Hepatocyte (in vitro differentiated cells): ENCODE measurements at regions not wholly inside any gene's neighbourhood (a gene's known extent, or its start where the extent isn't known, plus 50 kb on each side); places are given as distances from the start of the nearest gene placed in this dataset.
"Not testable (repeated sequence)": the region's sequence is repeated elsewhere in the genome, so short reads cannot be mapped to it uniquely, and the experiment has no call there.

Experiments
- DNase-seq: peaks from one replicate; pipeline ENCODE4 v3.0.0-alpha.2; 2016; ENCODE audit warnings: low spot score
- H2AFZ ChIP-seq: fragments of 200-600 bp; sonication (generic); 2 replicates; pipeline ENCODE4 v1.6.0; 2016; ENCODE audit warnings: antibody characterized with exemption, mild to moderate bottlenecking
- H3K27ac ChIP-seq: fragments of 200-600 bp; sonication (generic); 2 replicates; pipeline ENCODE4 v1.5.1; 2016; ENCODE audit warnings: mild to moderate bottlenecking
- H3K27me3 ChIP-seq: fragments of 200-600 bp; sonication (generic); 2 replicates; pipeline ENCODE4 v1.6.1; 2016
- H3K36me3 ChIP-seq: fragments of 200-600 bp; sonication (generic); replicated peaks from 2 replicates; pipeline ENCODE4 v1.5.1; 2016; ENCODE audit warnings: low read depth; ENCODE audit not compliant: insufficient read depth
- H3K4me1 ChIP-seq: fragments of 200-600 bp; sonication (generic); 2 replicates; pipeline ENCODE4 v1.5.1; 2016; ENCODE audit warnings: mild to moderate bottlenecking, moderate library complexity; ENCODE audit not compliant: insufficient read depth
- H3K4me2 ChIP-seq: fragments of 200-600 bp; sonication (generic); 2 replicates; pipeline ENCODE4 v1.6.0; 2016
- H3K4me3 ChIP-seq: fragments of 200-600 bp; sonication (generic); 2 replicates; pipeline ENCODE4 v1.5.1; 2016; ENCODE audit warnings: mild to moderate bottlenecking
- H3K79me2 ChIP-seq: fragments of 200-600 bp; sonication (generic); 2 replicates; pipeline ENCODE4 v1.6.0; 2017; ENCODE audit warnings: mild to moderate bottlenecking
- H3K9me2 ChIP-seq: fragments of 200-600 bp; sonication (generic); replicated peaks from 2 replicates; pipeline ENCODE4 v1.6.0; 2017; ENCODE audit warnings: mild to moderate bottlenecking; ENCODE audit not compliant: insufficient read depth
- H3K9me3 ChIP-seq: fragments of 200-600 bp; sonication (generic); 2 replicates; pipeline ENCODE4 v1.5.1; 2016; ENCODE audit warnings: low read depth, mild to moderate bottlenecking
- H4K20me1 ChIP-seq: fragments of 200-600 bp; sonication (generic); 2 replicates; pipeline ENCODE4 v1.6.0; 2016; ENCODE audit warnings: mild to moderate bottlenecking; ENCODE audit not compliant: insufficient read depth, poor library complexity, severe bottlenecking
- EZH2 ChIP-seq: fragments of 200-600 bp; sonication (generic); IDR thresholded peaks from 2 replicates; pipeline ENCODE4 v1.6.1; 2016; ENCODE audit warnings: antibody characterized with exemption, mild to moderate bottlenecking, borderline replicate concordance
- EZH2phosphoT487 ChIP-seq: fragments of 200-600 bp; sonication (generic); IDR thresholded peaks from one replicate; pipeline ENCODE4 v1.6.1; 2018; ENCODE audit warnings: antibody characterized with exemption, mild to moderate bottlenecking, low read depth, moderate library complexity; ENCODE audit not compliant: unreplicated experiment, severe bottlenecking
- WGBS: methylation state at CpG from one replicate; pipeline ENCODE4 v1.1.6; 2016; ENCODE audit warnings: low lambda C conversion rate; ENCODE audit errors: missing lambda C conversion rate; 5-methylcytosine and 5-hydroxymethylcytosine counted together
- TF ChIP-seq, protein P1 (sequence below): fragments of 200-600 bp; sonication (generic); IDR thresholded peaks from 2 replicates; pipeline ENCODE4 v1.5.1; 2016; ENCODE audit warnings: antibody characterized with exemption, mild to moderate bottlenecking; ENCODE audit not compliant: poor library complexity

- TF ChIP-seq EZH2 (no peak), EZH2phosphoT487 (no peak)
- TF ChIP-seq, protein P1, sequence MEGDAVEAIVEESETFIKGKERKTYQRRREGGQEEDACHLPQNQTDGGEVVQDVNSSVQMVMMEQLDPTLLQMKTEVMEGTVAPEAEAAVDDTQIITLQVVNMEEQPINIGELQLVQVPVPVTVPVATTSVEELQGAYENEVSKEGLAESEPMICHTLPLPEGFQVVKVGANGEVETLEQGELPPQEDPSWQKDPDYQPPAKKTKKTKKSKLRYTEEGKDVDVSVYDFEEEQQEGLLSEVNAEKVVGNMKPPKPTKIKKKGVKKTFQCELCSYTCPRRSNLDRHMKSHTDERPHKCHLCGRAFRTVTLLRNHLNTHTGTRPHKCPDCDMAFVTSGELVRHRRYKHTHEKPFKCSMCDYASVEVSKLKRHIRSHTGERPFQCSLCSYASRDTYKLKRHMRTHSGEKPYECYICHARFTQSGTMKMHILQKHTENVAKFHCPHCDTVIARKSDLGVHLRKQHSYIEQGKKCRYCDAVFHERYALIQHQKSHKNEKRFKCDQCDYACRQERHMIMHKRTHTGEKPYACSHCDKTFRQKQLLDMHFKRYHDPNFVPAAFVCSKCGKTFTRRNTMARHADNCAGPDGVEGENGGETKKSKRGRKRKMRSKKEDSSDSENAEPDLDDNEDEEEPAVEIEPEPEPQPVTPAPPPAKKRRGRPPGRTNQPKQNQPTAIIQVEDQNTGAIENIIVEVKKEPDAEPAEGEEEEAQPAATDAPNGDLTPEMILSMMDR = no peak
- Histone ChIP-seq H3K9me3 (no peaks in the 10 kb centered on the region), H3K9me2 (no peaks in the 10 kb centered on the region), H2AFZ (no peak overlapping the region), H3K27ac (peak overlapping the region; percentile 69), H3K36me3 (no peaks in the 10 kb centered on the region), H4K20me1 (no peaks in the 10 kb centered on the region), H3K27me3 (no peaks in the 10 kb centered on the region), H3K4me3 (no peak overlapping the region), H3K79me2 (no peaks in the 10 kb centered on the region), H3K4me1 (peaks cover 13% of the 10 kb centered on the region), H3K4me2 (no peak overlapping the region)
- 46% methylated on average over 4 of the region's 4 CpGs for WGBS
- DNase-seq = no peak
Observed at GRCh38 chr10:21363092-21363730, 162.3 kb downstream of the SKIDA1 start.

- H2AFZ ChIP-seq = no peak overlapping the region
- H4K20me1 ChIP-seq = no peaks in the 10 kb centered on the region
- H3K79me2 ChIP-seq = no peaks in the 10 kb centered on the region
- H3K27me3 ChIP-seq = no peaks in the 10 kb centered on the region
- DNase-seq = no peak
- H3K36me3 ChIP-seq = no peaks in the 10 kb centered on the region
- WGBS = 40% methylated on average over 2 of the region's 2 CpGs
- peaks cover 5% of the 10 kb centered on the region for H3K4me1 ChIP-seq
- no peak overlapping the region for H3K4me2 ChIP-seq
- H3K4me3 ChIP-seq = no peak overlapping the region
- no peak for TF ChIP-seq EZH2phosphoT487
- no peak overlapping the region for H3K27ac ChIP-seq
- H3K9me2 ChIP-seq = no peaks in the 10 kb centered on the region
- no peaks in the 10 kb centered on the region for H3K9me3 ChIP-seq
Observed at GRCh38 chr10:21359202-21359601, 166.3 kb downstream of the SKIDA1 start.

GRCh38 chr10:21355591-21356011 is 169.9 kb downstream of the SKIDA1 start:
- no peak overlapping the region for H2AFZ ChIP-seq
- no peaks in the 10 kb centered on the region for H4K20me1 ChIP-seq
- no peaks in the 10 kb centered on the region for H3K27me3 ChIP-seq
- H3K4me2 ChIP-seq = no peak overlapping the region
- TF ChIP-seq, protein P1 = no peak
- TF ChIP-seq EZH2phosphoT487 = no peak
- no peak for TF ChIP-seq EZH2
- H3K27ac ChIP-seq = peak overlapping the region; percentile 20
- H3K9me3 ChIP-seq = no peaks in the 10 kb centered on the region
- H3K4me1 ChIP-seq = peaks cover 6% of the 10 kb centered on the region
- no peaks in the 10 kb centered on the region for H3K36me3 ChIP-seq
- H3K4me3 ChIP-seq = no peak overlapping the region
- WGBS = 50% methylated on average over 2 of the region's 2 CpGs
- H3K9me2 ChIP-seq = no peaks in the 10 kb centered on the region
- no peak for DNase-seq
- no peaks in the 10 kb centered on the region for H3K79me2 ChIP-seq

- Histone ChIP-seq H3K9me3 (no peaks in the 10 kb centered on the region), H3K27ac (no peak overlapping the region), H3K4me3 (no peak overlapping the region), H3K4me1 (peaks cover 14% of the 10 kb centered on the region), H3K36me3 (no peaks in the 10 kb centered on the region), H3K4me2 (no peak overlapping the region), H3K9me2 (no peaks in the 10 kb centered on the region), H4K20me1 (no peaks in the 10 kb centered on the region), H3K79me2 (no peaks in the 10 kb centered on the region), H3K27me3 (no peaks in the 10 kb centered on the region), H2AFZ (no peak overlapping the region)
- WGBS = 56% methylated on average over 1 of the region's 1 CpG
- no peak for DNase-seq
- TF ChIP-seq, protein P1 = no peak
- TF ChIP-seq EZH2phosphoT487 (no peak), EZH2 (no peak)
Observed at GRCh38 chr10:21352886-21353285, 172.6 kb downstream of the SKIDA1 start.

GRCh38 chr10:21351594-21351993 is 173.9 kb downstream of the SKIDA1 start:
- not testable (repeated sequence) for H3K9me2 ChIP-seq, H3K27ac ChIP-seq, H3K4me3 ChIP-seq, H3K79me2 ChIP-seq, H3K36me3 ChIP-seq, H3K27me3 ChIP-seq, H3K9me3 ChIP-seq, H3K4me2 ChIP-seq, H2AFZ ChIP-seq, H4K20me1 ChIP-seq, DNase-seq
- peaks cover 14% of the 10 kb centered on the region for H3K4me1 ChIP-seq
- WGBS = 33% methylated on average over 2 of the region's 2 CpGs
